H1 (cell line): ENCODE measurements at regions not wholly inside any gene's neighbourhood (a gene's known extent, or its start where the extent isn't known, plus 50 kb on each side); places are given as distances from the start of the nearest gene placed in this dataset.

Experiments
- CTCF ChIA-PET: fragments of 300-600 bp; sonication (Branson Sonifier 250); formaldehyde crosslinking; loops from one replicate; lab custom pipeline; 2021; ENCODE audit not compliant: partially characterized antibody; lab: Charles Lee
- POLR2A ChIA-PET: fragments of 300-600 bp; sonication (Branson Sonifier 250); formaldehyde crosslinking; loops from one replicate; lab custom pipeline; 2021; ENCODE audit warnings: inconsistent platforms; ENCODE audit not compliant: partially characterized antibody; lab: Charles Lee
- DNase-seq, 2 experiments: peaks; one replicate each; pipeline versions ENCODE4 v3.0.0 to v3.0.0-alpha.2; 2010 to 2022; ENCODE audit warnings: low spot score in 2 of 2, low read depth in 1 of 2, mixed read lengths in 1 of 2
- FAIRE-seq: peaks from 2 replicates; lab custom pipeline; 2011; peaks lifted over from hg19 to GRCh38; lab: Jason Lieb, UNC
- H2AFZ ChIP-seq: 2 replicates; pipeline ENCODE4 v1.8.1; 2012; ENCODE audit warnings: low read length, inconsistent platforms
- H2AK5ac ChIP-seq: 2 replicates; pipeline ENCODE4 v1.6.1; 2013; ENCODE audit warnings: low read depth, low read length
- H2BK120ac ChIP-seq: replicated peaks from 2 replicates; pipeline ENCODE3; 2013; ENCODE audit warnings: low read depth, low read length, inconsistent platforms
- H2BK12ac ChIP-seq: 2 replicates; pipeline ENCODE4 v1.6.1; 2013; ENCODE audit warnings: low read depth, low read length
- H2BK15ac ChIP-seq: 2 replicates; pipeline ENCODE4 v1.6.1; 2013; ENCODE audit warnings: low read length
- H2BK20ac ChIP-seq: 2 replicates; pipeline ENCODE4 v1.6.1; 2013; ENCODE audit warnings: low read length
- H2BK5ac ChIP-seq: 2 replicates; pipeline ENCODE4 v1.6.1; 2013; ENCODE audit warnings: low read depth, low read length
- H3K14ac ChIP-seq: 2 replicates; pipeline ENCODE4 v1.6.1; 2013; ENCODE audit warnings: inconsistent platforms; ENCODE audit not compliant: insufficient read length
- H3K18ac ChIP-seq: 2 replicates; pipeline ENCODE4 v1.6.1; 2013; ENCODE audit warnings: low read length; ENCODE audit errors: extremely low read depth
- H3K23ac ChIP-seq: 2 replicates; pipeline ENCODE4 v1.6.1; 2013; ENCODE audit warnings: inconsistent platforms; ENCODE audit not compliant: insufficient read length
- H3K23me2 ChIP-seq: 2 replicates; pipeline ENCODE4 v1.6.1; 2013; ENCODE audit warnings: low read depth, low read length
- H3K27ac ChIP-seq: 2 replicates; pipeline ENCODE4 v1.6.1; 2011; ENCODE audit warnings: low read depth, low read length, inconsistent platforms
- H3K27me3 ChIP-seq, 4 experiments: replicated peaks in 1 of 4; 1 replicate in 1 of 4; 2 replicates in 3 of 4; pipeline versions ENCODE4 v1.6.1 to v1.8.1; 2011 to 2013; ENCODE audit warnings: low read length in 3 of 4, mild to moderate bottlenecking in 3 of 4, inconsistent platforms in 2 of 4, mixed read lengths in 2 of 4, moderate library complexity in 1 of 4; ENCODE audit not compliant: control insufficient read depth in 3 of 4, insufficient read depth in 3 of 4; ENCODE audit errors: extremely low read depth in 1 of 4
- H3K36me3 ChIP-seq, 4 experiments: 2 replicates each; pipeline versions ENCODE4 v1.6.1 to v1.8.1; 2011 to 2013; ENCODE audit warnings: mild to moderate bottlenecking in 4 of 4, low read length in 3 of 4, moderate library complexity in 2 of 4, control low read depth in 1 of 4, inconsistent platforms in 1 of 4; ENCODE audit not compliant: insufficient read depth in 4 of 4, control insufficient read depth in 2 of 4
- H3K4ac ChIP-seq: replicated peaks from 2 replicates; pipeline ENCODE3; 2013; ENCODE audit warnings: low read length, low read depth, mixed read lengths, inconsistent platforms; ENCODE audit not compliant: insufficient read length
- H3K4me1 ChIP-seq, 4 experiments: replicated peaks in 1 of 4; 1 replicate in 1 of 4; 2 replicates in 3 of 4; pipeline versions ENCODE4 v1.6.1 to v1.8.1; 2011 to 2013; ENCODE audit warnings: low read length in 3 of 4, inconsistent platforms in 2 of 4, mixed read lengths in 1 of 4; ENCODE audit not compliant: insufficient read depth in 4 of 4, control insufficient read depth in 3 of 4
- H3K4me2 ChIP-seq, 2 experiments: 2 replicates each; pipeline versions ENCODE4 v1.6.1 to v1.8.1; 2011 to 2013; ENCODE audit warnings: low read depth in 2 of 2, low read length in 2 of 2, control low read depth in 1 of 2, inconsistent platforms in 1 of 2, mild to moderate bottlenecking in 1 of 2; ENCODE audit not compliant: insufficient read depth in 1 of 2
- H3K4me3 ChIP-seq, 4 experiments: fragments of 200-600, 300-600 bp in 1 of 4; sonication (generic), shearing (Covaris generic), sonication (Bioruptor Twin) in 1 of 4; 2 replicates each; pipeline versions ENCODE4 v1.5.1 to v1.8.1; 2011 to 2016; ENCODE audit warnings: low read length in 4 of 4, low read depth in 3 of 4, control low read depth in 2 of 4, inconsistent platforms in 2 of 4, mild to moderate bottlenecking in 2 of 4, mixed read lengths in 1 of 4, moderate library complexity in 1 of 4; ENCODE audit not compliant: insufficient read depth in 2 of 4; ENCODE audit errors: extremely low read depth in 1 of 4
- H3K56ac ChIP-seq: replicated peaks from 2 replicates; pipeline ENCODE3; 2013; ENCODE audit warnings: low read depth, mild to moderate bottlenecking, mixed read lengths, low read length, inconsistent platforms; ENCODE audit not compliant: insufficient read length
- H3K79me1 ChIP-seq: 2 replicates; pipeline ENCODE4 v1.6.1; 2013; ENCODE audit warnings: low read depth, low read length, control low read depth
- H3K79me2 ChIP-seq, 2 experiments: 2 replicates each; pipeline versions ENCODE4 v1.6.1 to v1.8.1; 2012 to 2013; ENCODE audit warnings: low read length in 2 of 2, mild to moderate bottlenecking in 2 of 2, inconsistent platforms in 1 of 2; ENCODE audit not compliant: insufficient read depth in 2 of 2, control insufficient read depth in 1 of 2
- H3K9ac ChIP-seq, 4 experiments: replicated peaks in 1 of 4; 1 replicate in 1 of 4; 2 replicates in 3 of 4; pipeline versions ENCODE4 v1.6.1 to v1.8.1; 2011 to 2013; ENCODE audit warnings: low read depth in 3 of 4, low read length in 3 of 4, control low read depth in 2 of 4, mild to moderate bottlenecking in 2 of 4, moderate library complexity in 2 of 4, inconsistent platforms in 1 of 4; ENCODE audit errors: extremely low read depth in 1 of 4
- H3K9me3 ChIP-seq, 2 experiments: 2 replicates each; pipeline versions ENCODE4 v1.6.1 to v1.8.1; 2012 to 2013; ENCODE audit warnings: mild to moderate bottlenecking in 2 of 2, moderate library complexity in 2 of 2, control low read depth in 1 of 2, inconsistent platforms in 1 of 2, low read depth in 1 of 2, low read length in 1 of 2, mixed read lengths in 1 of 2; ENCODE audit not compliant: insufficient read depth in 2 of 2
- H4K20me1 ChIP-seq, 2 experiments: replicated peaks in 1 of 2; 2 replicates each; pipeline versions ENCODE3 to v1.8.1; 2011 to 2013; ENCODE audit warnings: inconsistent platforms in 2 of 2, low read length in 2 of 2, mild to moderate bottlenecking in 1 of 2; ENCODE audit not compliant: insufficient read depth in 2 of 2, control insufficient read depth in 1 of 2
- H4K5ac ChIP-seq: 2 replicates; pipeline ENCODE4 v1.6.1; 2013; ENCODE audit warnings: low read length, low read depth, mixed read lengths, inconsistent platforms; ENCODE audit not compliant: insufficient read length
- H4K8ac ChIP-seq: 2 replicates; pipeline ENCODE4 v1.8.0; 2013; ENCODE audit warnings: mild to moderate bottlenecking, moderate library complexity, low read length, inconsistent platforms; ENCODE audit not compliant: insufficient read depth; ENCODE audit errors: extremely low read depth
- H4K91ac ChIP-seq: replicated peaks from 2 replicates; pipeline ENCODE3; 2013; ENCODE audit warnings: low read length, mixed read lengths, inconsistent platforms; ENCODE audit not compliant: insufficient read length
- BACH1 ChIP-seq: IDR thresholded peaks from 2 replicates; pipeline ENCODE4 v1.6.1; 2012; ENCODE audit warnings: low read length, improper control_type of control experiment
- BCL11A ChIP-seq, 2 experiments: IDR thresholded peaks; one replicate each; pipeline ENCODE4 v1.6.1; 2011; ENCODE audit warnings: low read depth in 2 of 2, low read length in 2 of 2, mild to moderate bottlenecking in 2 of 2
- CBX5 ChIP-seq: fragments of 300-800, 300-1000 bp; sonication (generic); IDR thresholded peaks from 2 replicates; pipeline ENCODE4 v1.7.1; 2016; ENCODE audit warnings: antibody characterized with exemption, low read length, low read depth
- FOSL1 ChIP-seq: IDR thresholded peaks from 2 replicates; pipeline ENCODE4 v1.6.1; 2011; ENCODE audit warnings: mild to moderate bottlenecking, low read depth, low read length, moderate library complexity; ENCODE audit not compliant: insufficient read depth
- MAX ChIP-seq: IDR thresholded peaks from 2 replicates; pipeline ENCODE4 v1.6.1; 2012; ENCODE audit warnings: inconsistent platforms
- PHF8 ChIP-seq: fragments of 200-600 bp; sonication (generic); conservative IDR thresholded peaks from 2 replicates; pipeline ENCODE4 v1.7.1; 2012; ENCODE audit warnings: low read depth, mild to moderate bottlenecking, inconsistent platforms, low read length, moderate library complexity
- RFX5 ChIP-seq: IDR thresholded peaks from 2 replicates; pipeline ENCODE4 v1.6.1; 2011; ENCODE audit warnings: low read depth, low read length, improper control_type of control experiment, borderline replicate concordance
- RXRA ChIP-seq: IDR thresholded peaks from 2 replicates; pipeline ENCODE4 v1.6.1; 2011; ENCODE audit warnings: low read depth, mild to moderate bottlenecking, low read length, moderate library complexity; ENCODE audit not compliant: insufficient read depth
- whole genome bisulfite sequencing, 2 experiments: shearing (Covaris generic) in 1 of 2; methylation state at CpG; one replicate each; pipeline versions ENCODE4 v1.1.6 to v1.1.7; 2013 to 2015; ENCODE audit warnings: low lambda C conversion rate in 2 of 2, mixed read lengths in 2 of 2, inconsistent platforms in 1 of 2, low coverage in 1 of 2, missing lambda C conversion rate in 1 of 2; ENCODE audit not compliant: insufficient replicate concordance in 2 of 2, insufficient coverage in 1 of 2, insufficient read length in 1 of 2; ENCODE audit errors: extremely low coverage in 1 of 2, missing lambda C conversion rate in 1 of 2; 5-methylcytosine and 5-hydroxymethylcytosine counted together
- TF ChIP-seq, protein P1 (sequence below), 3 experiments: IDR thresholded peaks; 1 replicate in 2 of 3; 2 replicates in 1 of 3; pipeline versions ENCODE4 v1.5.1 to v1.6.1; 2011; ENCODE audit warnings: low read length in 3 of 3, mild to moderate bottlenecking in 3 of 3, inconsistent platforms in 2 of 3, low read depth in 1 of 3, moderate library complexity in 1 of 3; ENCODE audit not compliant: insufficient read depth in 1 of 3; ENCODE audit errors: control extremely low read depth in 1 of 3
- TF ChIP-seq, protein P2 (sequence below): IDR thresholded peaks from 2 replicates; pipeline ENCODE4 v1.6.1; 2012; ENCODE audit warnings: inconsistent platforms

GRCh38 chr2:45268631-45269030 is 259.4 kb upstream of the SIX2 start:
- Histone ChIP-seq H3K23me2 (no peaks in the 10 kb centered on the region), H3K23ac (no peak overlapping the region), H2BK5ac (no peak overlapping the region), H3K9me3 (no peaks in the 10 kb centered on the region), H3K9ac (no peak overlapping the region), H3K18ac (no peak overlapping the region), H3K36me3 (no peaks in the 10 kb centered on the region), H4K91ac (no peak overlapping the region), H3K4me2 (no peak overlapping the region), H3K14ac (no peak overlapping the region), H3K79me2 (no peaks in the 10 kb centered on the region), H2BK20ac (no peak overlapping the region), H4K5ac (no peak overlapping the region), H3K4me3 (no peak overlapping the region), H3K4ac (no peak overlapping the region), H4K8ac (no peak overlapping the region), H2BK12ac (no peak overlapping the region), H3K27ac (no peak overlapping the region), H3K27me3 (no peaks in the 10 kb centered on the region), H3K56ac (no peak overlapping the region), H2AK5ac (no peak overlapping the region), H4K20me1 (no peaks in the 10 kb centered on the region), H2BK120ac (no peak overlapping the region), H2BK15ac (no peak overlapping the region), H3K79me1 (no peaks in the 10 kb centered on the region), H3K4me1 (peaks cover 0 to 4% (median 0%) of the 10 kb centered on the region in 4 experiments; a peak in 1 of 7 replicates), H2AFZ (no peak overlapping the region)
- CTCF ChIA-PET: interaction anchor here (1.0 kb wide), 1 partner anchor 62 kb away, joined by 3 read pairs; no protein-coding TSS in a partner anchor
- TF ChIP-seq FOSL1 (no peak), BACH1 (no peak), RFX5 (no peak), BCL11A (IDR thresholded peaks at IDR 0.05; ENCODE audit: low read depth in 2 of 2, low read length in 2 of 2) (no peak), MAX (no peak), CBX5 (no peak), PHF8 (no peak), RXRA (no peak)
- TF ChIP-seq, protein P1, sequence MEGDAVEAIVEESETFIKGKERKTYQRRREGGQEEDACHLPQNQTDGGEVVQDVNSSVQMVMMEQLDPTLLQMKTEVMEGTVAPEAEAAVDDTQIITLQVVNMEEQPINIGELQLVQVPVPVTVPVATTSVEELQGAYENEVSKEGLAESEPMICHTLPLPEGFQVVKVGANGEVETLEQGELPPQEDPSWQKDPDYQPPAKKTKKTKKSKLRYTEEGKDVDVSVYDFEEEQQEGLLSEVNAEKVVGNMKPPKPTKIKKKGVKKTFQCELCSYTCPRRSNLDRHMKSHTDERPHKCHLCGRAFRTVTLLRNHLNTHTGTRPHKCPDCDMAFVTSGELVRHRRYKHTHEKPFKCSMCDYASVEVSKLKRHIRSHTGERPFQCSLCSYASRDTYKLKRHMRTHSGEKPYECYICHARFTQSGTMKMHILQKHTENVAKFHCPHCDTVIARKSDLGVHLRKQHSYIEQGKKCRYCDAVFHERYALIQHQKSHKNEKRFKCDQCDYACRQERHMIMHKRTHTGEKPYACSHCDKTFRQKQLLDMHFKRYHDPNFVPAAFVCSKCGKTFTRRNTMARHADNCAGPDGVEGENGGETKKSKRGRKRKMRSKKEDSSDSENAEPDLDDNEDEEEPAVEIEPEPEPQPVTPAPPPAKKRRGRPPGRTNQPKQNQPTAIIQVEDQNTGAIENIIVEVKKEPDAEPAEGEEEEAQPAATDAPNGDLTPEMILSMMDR (IDR thresholded peaks at IDR 0.05; ENCODE audit: control extremely low read depth in 1 of 3, insufficient read depth in 1 of 3, low read depth in 1 of 3, low read length in 3 of 3): no peak
- TF ChIP-seq, protein P2, sequence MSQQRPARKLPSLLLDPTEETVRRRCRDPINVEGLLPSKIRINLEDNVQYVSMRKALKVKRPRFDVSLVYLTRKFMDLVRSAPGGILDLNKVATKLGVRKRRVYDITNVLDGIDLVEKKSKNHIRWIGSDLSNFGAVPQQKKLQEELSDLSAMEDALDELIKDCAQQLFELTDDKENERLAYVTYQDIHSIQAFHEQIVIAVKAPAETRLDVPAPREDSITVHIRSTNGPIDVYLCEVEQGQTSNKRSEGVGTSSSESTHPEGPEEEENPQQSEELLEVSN: no peak
- no peak for FAIRE-seq
- DNase-seq: no peak
- POLR2A ChIA-PET: no interaction called here
- 95% methylated on average over 3 of the region's 3 CpGs; no CpG with 5 or more reads in 1 of the 2 experiments for WGBS, 2 experiments
